HL-60 (cell line): ENCODE measurements at regions not wholly inside any gene's neighbourhood (a gene's known extent, or its start where the extent isn't known, plus 50 kb on each side); places are given as distances from the start of the nearest gene placed in this dataset.
"Not testable (repeated sequence)": the region's sequence is repeated elsewhere in the genome, so short reads cannot be mapped to it uniquely, and the experiment has no call there.

ENCODE experiments used
- SPI1 ChIP-seq: IDR thresholded peaks from 2 replicates; pipeline ENCODE4 v1.6.1; 2012; ENCODE audit warnings: low read depth, mild to moderate bottlenecking, borderline replicate concordance
- TF ChIP-seq, protein P1 (sequence below): IDR thresholded peaks from one replicate; pipeline ENCODE4 v1.5.1; 2011; ENCODE audit warnings: low read length, control low read depth, inconsistent platforms; ENCODE audit not compliant: insufficient read depth
- TF ChIP-seq, protein P2 (sequence below): IDR thresholded peaks from 2 replicates; pipeline ENCODE4 v1.6.1; 2012; ENCODE audit warnings: low read depth; ENCODE audit not compliant: insufficient replicate concordance

DNA sequence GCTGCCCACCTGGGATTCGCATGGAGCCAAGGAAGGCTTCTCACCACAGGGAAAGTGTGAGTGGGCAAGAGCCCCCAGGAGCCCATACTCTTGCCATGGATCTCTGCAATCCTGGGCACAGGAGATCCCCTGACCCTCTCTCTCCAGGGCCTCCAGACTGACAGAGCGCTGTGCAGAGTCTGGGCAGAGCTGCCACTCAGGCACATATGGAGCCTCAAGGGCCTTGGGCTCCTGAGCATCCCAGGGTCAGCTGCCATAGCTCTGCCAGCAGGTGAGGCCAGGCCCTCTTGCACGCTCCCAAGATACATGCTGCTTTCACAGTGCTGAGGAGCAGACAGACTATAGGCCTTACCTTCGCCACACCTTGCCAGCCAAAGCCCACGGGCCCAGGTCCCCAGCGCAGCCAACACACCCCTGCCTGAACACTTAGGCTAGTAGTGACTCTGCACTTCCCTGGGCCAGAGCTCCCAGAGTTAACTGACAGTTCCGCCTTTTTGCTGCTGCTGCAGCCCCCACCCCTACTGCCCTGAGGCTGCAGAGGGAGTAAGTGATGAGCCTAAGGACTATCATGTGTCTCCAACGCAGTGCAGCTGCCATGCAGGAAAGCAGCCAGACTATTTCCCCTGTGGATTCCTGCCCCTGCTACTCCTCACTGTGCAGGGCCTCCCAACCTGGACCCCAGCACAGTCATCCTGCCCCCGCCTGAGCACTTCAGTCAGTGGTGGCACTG, 323.2 kb downstream of the SPATA31A1 start:
- TF ChIP-seq, protein P1, sequence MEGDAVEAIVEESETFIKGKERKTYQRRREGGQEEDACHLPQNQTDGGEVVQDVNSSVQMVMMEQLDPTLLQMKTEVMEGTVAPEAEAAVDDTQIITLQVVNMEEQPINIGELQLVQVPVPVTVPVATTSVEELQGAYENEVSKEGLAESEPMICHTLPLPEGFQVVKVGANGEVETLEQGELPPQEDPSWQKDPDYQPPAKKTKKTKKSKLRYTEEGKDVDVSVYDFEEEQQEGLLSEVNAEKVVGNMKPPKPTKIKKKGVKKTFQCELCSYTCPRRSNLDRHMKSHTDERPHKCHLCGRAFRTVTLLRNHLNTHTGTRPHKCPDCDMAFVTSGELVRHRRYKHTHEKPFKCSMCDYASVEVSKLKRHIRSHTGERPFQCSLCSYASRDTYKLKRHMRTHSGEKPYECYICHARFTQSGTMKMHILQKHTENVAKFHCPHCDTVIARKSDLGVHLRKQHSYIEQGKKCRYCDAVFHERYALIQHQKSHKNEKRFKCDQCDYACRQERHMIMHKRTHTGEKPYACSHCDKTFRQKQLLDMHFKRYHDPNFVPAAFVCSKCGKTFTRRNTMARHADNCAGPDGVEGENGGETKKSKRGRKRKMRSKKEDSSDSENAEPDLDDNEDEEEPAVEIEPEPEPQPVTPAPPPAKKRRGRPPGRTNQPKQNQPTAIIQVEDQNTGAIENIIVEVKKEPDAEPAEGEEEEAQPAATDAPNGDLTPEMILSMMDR = not testable (repeated sequence)
- TF ChIP-seq, protein P2, sequence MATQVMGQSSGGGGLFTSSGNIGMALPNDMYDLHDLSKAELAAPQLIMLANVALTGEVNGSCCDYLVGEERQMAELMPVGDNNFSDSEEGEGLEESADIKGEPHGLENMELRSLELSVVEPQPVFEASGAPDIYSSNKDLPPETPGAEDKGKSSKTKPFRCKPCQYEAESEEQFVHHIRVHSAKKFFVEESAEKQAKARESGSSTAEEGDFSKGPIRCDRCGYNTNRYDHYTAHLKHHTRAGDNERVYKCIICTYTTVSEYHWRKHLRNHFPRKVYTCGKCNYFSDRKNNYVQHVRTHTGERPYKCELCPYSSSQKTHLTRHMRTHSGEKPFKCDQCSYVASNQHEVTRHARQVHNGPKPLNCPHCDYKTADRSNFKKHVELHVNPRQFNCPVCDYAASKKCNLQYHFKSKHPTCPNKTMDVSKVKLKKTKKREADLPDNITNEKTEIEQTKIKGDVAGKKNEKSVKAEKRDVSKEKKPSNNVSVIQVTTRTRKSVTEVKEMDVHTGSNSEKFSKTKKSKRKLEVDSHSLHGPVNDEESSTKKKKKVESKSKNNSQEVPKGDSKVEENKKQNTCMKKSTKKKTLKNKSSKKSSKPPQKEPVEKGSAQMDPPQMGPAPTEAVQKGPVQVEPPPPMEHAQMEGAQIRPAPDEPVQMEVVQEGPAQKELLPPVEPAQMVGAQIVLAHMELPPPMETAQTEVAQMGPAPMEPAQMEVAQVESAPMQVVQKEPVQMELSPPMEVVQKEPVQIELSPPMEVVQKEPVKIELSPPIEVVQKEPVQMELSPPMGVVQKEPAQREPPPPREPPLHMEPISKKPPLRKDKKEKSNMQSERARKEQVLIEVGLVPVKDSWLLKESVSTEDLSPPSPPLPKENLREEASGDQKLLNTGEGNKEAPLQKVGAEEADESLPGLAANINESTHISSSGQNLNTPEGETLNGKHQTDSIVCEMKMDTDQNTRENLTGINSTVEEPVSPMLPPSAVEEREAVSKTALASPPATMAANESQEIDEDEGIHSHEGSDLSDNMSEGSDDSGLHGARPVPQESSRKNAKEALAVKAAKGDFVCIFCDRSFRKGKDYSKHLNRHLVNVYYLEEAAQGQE = not testable (repeated sequence)
- TF ChIP-seq SPI1 = not testable (repeated sequence)
